ENCODE measurements at regions not wholly inside any gene's neighbourhood (a gene's known extent, or its start where the extent isn't known, plus 50 kb on each side); places are given as distances from the start of the nearest gene placed in this dataset.

DNA sequence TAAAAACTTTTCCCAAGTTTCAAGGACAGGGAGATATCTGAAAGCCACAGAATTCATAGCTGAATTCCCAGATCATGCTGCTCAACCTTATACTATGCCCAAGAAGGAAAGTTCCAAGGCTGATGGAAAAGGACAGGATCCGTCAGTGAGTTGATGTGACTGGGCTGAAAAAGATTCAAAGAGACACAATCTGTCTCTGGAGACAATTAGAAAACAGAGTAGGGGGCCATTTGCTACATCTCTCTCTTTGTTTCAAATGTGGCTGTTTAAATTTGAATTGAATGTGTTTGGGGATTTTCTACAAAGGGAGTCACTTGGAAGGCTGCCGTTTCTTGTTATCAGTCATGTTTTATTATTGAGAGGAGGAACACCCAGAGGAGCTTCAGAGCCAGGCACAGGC, 292.6 kb downstream of the NUF2 start:
- no peak for TF ChIP-seq EZH2 (IDR thresholded peaks at IDR 0.05; ENCODE audit: insufficient read depth, poor library complexity, severe bottlenecking)
- no peak for TF ChIP-seq EZH2phosphoT487 (IDR thresholded peaks at IDR 0.05; ENCODE audit: insufficient read depth, low read depth)
